BJ (cell line): ENCODE measurements at regions not wholly inside any gene's neighbourhood (a gene's known extent, or its start where the extent isn't known, plus 50 kb on each side); places are given as distances from the start of the nearest gene placed in this dataset.

Experiments
- CTCF ChIA-PET: fragments of 350-600 bp; formaldehyde crosslinking; extraction: SDS; loops from one replicate; lab custom pipeline; 2021; ENCODE audit warnings: antibody characterized with exemption, inconsistent platforms; lab: Yijun Ruan, JAX
- POLR2A ChIA-PET: fragments of 300-600 bp; sonication (Branson Sonifier 250); formaldehyde crosslinking; extraction: SDS; loops from one replicate; lab custom pipeline; 2021; ENCODE audit warnings: antibody characterized with exemption; lab: Charles Lee
- DNase-seq: peaks from one replicate; pipeline ENCODE4 v3.0.0-alpha.2; 2011; ENCODE audit warnings: low read depth
- H3K27me3 ChIP-seq: 2 replicates; pipeline ENCODE4 v1.6.0; 2011; ENCODE audit warnings: low read length; ENCODE audit not compliant: control insufficient read depth, insufficient read depth
- H3K36me3 ChIP-seq: 2 replicates; pipeline ENCODE4 v1.5.1; 2011; ENCODE audit warnings: low read length; ENCODE audit not compliant: control insufficient read depth, insufficient read depth
- H3K4me3 ChIP-seq: 2 replicates; pipeline ENCODE4 v1.5.1; 2011; ENCODE audit warnings: low read depth, mild to moderate bottlenecking, control low read depth, low read length
- CTCF ChIP-seq: IDR thresholded peaks from 2 replicates; pipeline ENCODE4 v1.5.1; 2011; ENCODE audit warnings: low read depth, mild to moderate bottlenecking, control low read depth, inconsistent platforms, low read length, moderate library complexity; ENCODE audit not compliant: insufficient read depth

DNA sequence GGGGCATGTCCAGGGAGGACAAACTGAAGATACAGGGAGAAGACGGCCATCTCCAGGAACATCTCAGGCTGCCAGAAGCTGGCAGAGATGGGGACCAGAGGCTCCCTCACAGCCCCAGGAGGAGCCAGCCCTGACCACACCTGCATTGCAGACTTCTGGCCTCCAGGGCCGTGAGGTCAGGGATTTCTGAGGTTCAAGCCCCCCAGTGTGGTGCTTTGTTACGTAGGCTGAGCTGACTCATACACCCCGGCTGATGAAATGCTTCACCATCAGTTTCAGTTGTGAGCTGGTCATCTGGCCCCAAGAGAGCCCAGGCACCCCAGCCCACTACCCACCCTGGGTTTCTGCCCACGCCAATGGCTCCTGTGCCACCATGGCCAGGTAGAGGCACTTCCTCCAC is 106.4 kb downstream of the SIK1 start:
- H3K27me3 ChIP-seq: no peaks in the 10 kb centered on the region
- POLR2A ChIA-PET: no interaction called here
- CTCF ChIA-PET: interaction anchor here (0.7 kb wide), 1 partner anchor 388 kb away, joined by 3 read pairs; no protein-coding TSS in a partner anchor
- DNase-seq: no peak
- TF ChIP-seq CTCF: no peak
- H3K36me3 ChIP-seq: no peaks in the 10 kb centered on the region
- H3K4me3 ChIP-seq: no peak overlapping the region

GRCh38 chr21:43318841-43319781 is 107.8 kb downstream of the SIK1 start:
- Histone ChIP-seq H3K27me3 (no peaks in the 10 kb centered on the region), H3K36me3 (no peaks in the 10 kb centered on the region), H3K4me3 (no peak overlapping the region)
- ChIA-PET CTCF (interaction anchor here (0.6 to 1.1 kb wide), 3 partner anchors 10 to 29 kb away, joined by 3 to 4 read pairs (median 3); no protein-coding TSS in a partner anchor), POLR2A (no interaction called here)
- no peak for DNase-seq
- TF ChIP-seq CTCF: no peak

GRCh38 chr21:43318368-43318767 is 108.6 kb downstream of the SIK1 start:
- TF ChIP-seq CTCF: no peak
- Histone ChIP-seq H3K4me3 (no peak overlapping the region), H3K36me3 (no peaks in the 10 kb centered on the region), H3K27me3 (no peaks in the 10 kb centered on the region)
- POLR2A ChIA-PET: no interaction called here
- CTCF ChIA-PET: interaction anchor here (1.0 kb wide), 1 partner anchor 17 kb away, joined by 3 read pairs; no protein-coding TSS in a partner anchor
- DNase-seq: no peak

DNA sequence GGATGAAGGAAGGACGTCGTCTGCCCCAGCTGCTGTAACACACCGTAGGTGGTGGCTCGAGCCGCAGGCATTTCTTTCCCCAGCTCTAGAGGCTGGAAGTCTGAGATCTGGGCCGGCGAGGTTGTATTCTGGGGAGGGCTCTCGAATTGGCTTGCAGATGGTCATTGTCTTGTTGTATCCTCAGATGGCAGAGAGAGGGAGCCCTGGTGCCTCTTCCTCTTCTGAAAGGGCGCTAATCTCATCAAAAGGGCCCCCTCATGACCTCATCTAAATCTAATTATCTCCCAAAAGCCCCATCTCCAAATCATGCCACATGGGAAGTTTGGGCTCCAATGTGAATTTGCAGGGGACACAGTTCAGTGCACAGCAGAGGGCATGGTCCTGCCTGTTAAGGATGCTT is 109.0 kb downstream of the SIK1 start:
- TF ChIP-seq CTCF: no peak
- DNase-seq: no peak
- no peaks in the 10 kb centered on the region for H3K36me3 ChIP-seq
- ChIA-PET CTCF (interaction anchor here (1.0 kb wide), 1 partner anchor 16 kb away, joined by 3 read pairs; no protein-coding TSS in a partner anchor), POLR2A (no interaction called here)
- no peaks in the 10 kb centered on the region for H3K27me3 ChIP-seq
- H3K4me3 ChIP-seq: no peak overlapping the region

DNA sequence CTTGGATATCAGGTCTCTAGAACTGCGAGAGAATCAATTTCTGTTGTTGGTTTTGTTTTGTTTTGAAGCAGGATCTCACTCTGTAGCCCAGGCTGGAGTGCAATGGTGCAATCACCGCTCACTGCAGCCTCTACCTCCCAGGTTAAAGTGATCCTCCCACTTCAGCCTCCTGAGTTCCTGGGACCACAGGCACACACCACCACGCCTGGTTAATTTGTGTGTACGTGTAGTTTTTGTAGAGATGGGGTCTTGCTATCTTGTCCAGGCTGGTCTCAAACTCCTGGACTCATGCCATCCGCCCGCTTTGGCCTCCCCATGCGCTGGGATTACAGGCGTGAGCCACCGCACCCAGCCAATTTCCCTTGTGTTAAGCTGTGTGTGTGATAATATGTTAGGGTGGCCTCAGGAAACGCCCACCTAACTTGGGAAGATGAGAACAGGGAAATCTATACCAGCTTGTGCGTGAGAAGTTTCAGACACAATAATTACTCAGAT is 109.6 kb downstream of the SIK1 start:
- CTCF ChIA-PET: interaction anchor here (1.0 kb wide), 1 partner anchor 16 kb away, joined by 3 read pairs; no protein-coding TSS in a partner anchor
- Histone ChIP-seq H3K27me3 (0 out of 2 replicates have a peak, but pooled peaks cover 2% of the 10 kb centered on the region), H3K4me3 (no peak overlapping the region), H3K36me3 (no peaks in the 10 kb centered on the region)
- DNase-seq: no peak
- no peak for TF ChIP-seq CTCF
- POLR2A ChIA-PET: no interaction called here
